Stimulated activated CD8-positive, alpha-beta memory T cell treated with anti-CD3 and anti-CD28 coated beads, Interleukin-7, amount 100 ng/mL, for 4 hours (primary cell): ENCODE measurements at regions not wholly inside any gene's neighbourhood (a gene's known extent, or its start where the extent isn't known, plus 50 kb on each side); places are given as distances from the start of the nearest gene placed in this dataset.

Experiments
- DNase-seq, 2 donors: peaks; one replicate each; pipeline ENCODE4 v3.0.0-alpha.2; 2020; ENCODE audit warnings: low read depth in 2 of 2

DNA sequence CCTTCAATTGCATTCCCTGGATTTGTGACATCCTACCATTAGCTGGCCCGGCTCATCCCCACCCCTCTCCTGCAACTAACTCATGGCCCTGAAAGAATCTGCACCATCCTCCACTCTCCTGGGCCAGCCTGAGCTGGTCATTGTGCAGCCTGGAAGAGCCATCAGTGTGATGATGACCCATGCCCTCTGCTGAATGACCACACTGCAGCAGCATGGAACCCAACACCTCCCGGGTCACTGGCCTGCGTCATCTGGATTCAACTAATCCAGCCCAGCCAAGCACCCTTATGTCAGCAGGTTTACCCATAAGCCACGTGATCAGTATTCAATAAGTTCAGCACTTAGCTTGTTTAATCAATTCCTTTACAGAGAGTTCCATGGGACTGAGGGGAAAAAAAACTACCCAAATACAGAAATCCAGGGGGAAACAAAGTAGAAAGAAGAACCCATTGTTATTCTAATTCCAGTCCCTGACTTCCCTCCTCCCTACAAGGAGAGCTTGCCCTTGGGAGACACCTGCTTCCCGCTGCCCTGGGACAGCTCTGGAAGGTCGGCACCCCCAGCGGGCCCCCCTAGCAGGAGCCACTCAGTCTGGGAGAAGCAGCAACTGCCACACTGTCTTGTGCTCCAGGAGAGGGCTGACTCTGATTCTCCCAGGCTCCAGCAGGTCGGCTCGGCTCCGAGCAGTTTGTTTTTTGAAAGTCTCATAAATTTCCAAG is 309.1 kb upstream of the TLE3 start:
- no peak for DNase-seq

DNA sequence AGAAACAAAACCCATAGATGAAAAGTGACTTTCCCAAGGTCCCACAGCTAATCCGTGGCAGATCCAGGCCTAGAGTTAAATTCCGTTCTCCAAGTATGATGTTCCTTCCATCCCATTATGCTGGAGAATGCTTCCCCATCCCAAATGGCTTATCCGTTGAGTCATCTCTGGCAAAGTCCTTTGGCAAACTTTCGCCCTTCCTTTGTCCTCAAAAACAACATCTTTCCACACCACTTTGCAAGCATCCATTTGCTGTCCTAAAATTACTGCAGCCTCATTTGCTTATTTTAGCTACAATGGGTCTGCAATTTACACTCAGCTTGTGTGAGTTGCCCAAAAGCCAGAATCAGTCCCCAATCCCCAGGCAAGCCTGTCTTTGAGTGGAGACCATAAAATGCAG is 304.0 kb upstream of the TLE3 start:
- DNase-seq, result no peak

DNA sequence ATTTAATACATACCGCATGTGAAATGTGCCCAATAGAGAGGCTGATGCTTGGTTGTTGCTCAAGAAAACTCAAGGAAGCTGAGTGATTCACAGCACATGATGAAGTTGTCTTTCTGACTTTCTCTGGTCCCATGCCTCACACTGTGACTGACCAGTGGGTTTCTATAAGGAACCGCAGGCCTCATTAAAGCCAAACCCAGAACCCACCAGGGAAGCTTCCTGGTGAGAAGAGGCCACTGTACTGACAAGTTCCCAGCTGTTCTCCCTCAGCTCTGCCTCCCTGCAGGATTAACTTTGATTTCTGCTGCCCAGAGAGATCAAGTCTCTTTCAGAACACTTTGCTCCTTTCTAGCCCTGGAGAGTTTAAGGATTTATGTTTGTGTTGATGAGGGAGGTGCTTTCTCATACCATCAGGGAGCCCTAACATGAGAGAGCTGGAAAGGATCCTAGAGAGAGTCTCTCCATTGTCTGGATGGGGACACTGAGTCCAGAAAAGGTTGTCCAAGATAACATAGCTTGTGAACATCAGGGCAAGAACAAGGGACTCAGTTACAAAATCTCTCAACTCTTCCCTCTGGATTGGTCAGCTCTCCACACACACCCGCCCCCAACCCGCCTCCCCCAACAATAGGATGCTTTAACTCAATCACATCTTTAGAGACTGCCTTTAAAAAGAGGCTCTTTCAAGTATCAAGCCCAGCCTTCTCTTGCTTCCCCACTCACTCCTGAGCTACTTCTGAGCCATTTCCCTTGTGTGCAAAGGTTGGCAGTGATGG is 303.2 kb upstream of the TLE3 start:
- no peak for DNase-seq

DNA sequence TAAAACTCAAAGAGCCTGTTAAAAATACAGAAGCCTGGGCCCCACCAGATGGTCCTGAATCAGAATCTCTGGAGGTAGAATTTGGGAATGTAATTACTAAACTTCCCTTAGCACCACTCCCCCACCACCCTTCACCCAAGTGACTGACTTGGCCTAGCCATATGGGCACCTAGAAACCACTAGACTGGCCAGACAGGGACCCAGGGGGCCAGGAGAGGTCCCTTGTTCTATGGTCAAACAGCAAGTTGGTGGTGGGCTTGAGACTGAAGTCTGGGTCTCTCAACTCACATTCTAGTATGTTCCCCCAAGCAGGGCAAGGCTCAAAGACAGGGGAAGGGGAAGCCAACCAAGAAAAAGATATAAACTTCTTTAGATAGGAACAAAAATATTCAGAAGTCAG is 301.5 kb upstream of the TLE3 start:
- DNase-seq, result no peak

DNA sequence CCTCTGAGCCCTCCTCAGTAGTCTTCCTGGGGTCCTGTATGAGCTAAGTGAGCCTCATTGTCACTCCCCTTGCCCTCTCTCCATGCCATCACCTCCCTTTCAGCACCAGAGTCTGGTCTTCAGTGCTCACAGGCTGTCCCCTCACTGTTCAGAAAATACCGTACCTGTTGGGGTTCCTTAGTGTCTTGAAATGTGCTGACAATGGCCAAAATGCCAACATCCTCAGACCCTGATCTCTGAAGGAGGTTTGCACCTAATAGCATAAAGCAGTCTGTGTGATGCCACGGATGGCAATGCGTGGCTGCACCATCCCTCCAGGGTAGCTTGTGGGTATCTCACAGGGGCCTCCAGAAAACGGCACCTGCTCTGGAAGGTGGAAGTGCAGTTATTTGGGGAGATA is 301.0 kb upstream of the TLE3 start:
- no peak for DNase-seq

DNA sequence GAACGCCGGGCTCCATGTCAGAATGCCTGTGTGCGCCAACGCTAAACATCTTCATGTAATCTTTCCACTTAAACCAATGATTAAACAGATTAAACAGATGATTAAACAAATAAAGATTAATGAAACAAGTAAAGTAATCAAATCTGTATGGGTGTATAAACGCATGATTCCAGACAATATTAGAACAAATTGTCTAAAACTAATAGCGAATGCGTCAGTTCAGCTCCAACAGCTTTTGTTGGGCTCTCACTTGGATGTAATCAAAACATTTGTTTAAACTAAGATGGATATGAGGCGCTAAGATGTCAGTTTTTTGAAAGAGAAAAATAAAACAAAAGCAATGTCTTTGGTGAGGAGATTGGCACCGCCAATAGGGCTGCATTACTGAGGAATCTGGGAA is 299.1 kb upstream of the TLE3 start:
- DNase-seq, result no peak

DNA sequence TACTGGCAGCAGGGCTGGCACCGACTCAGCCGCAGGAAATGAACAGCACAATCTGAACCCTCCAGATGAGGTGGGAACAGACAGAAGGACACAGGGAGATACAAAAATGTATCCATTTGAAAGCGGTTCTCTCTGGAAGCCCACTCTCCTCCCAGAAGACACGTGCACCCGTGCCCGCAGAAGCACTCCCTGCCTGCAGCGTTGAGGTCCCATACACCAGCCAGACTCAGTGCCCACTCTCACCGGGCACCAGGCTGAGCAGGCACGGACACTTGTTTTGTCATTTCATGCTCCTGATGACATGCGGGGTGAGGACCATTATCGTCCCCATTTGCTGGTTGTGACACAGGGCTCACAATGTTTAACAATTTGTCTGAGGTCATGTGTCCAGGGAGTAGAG is 297.4 kb upstream of the TLE3 start:
- no peak for DNase-seq

DNA sequence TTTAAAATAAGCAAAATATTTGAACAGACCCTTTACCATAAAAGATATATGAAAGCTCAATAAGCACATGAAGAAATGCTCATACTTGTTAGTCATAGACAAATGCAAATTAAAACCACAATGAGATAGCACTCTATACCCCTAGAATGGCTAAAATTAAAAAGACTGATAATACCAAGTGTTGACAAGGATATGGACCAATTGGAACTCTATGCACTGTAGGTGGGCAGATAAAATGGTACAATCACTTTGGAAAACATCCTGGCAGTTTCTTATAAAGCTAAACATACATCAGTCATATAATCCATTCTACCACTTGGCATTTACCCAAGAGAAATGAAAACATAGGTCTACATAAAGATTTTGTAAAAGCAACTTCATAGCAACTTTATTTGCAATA is 293.0 kb upstream of the TLE3 start:
- no peak for DNase-seq

DNA sequence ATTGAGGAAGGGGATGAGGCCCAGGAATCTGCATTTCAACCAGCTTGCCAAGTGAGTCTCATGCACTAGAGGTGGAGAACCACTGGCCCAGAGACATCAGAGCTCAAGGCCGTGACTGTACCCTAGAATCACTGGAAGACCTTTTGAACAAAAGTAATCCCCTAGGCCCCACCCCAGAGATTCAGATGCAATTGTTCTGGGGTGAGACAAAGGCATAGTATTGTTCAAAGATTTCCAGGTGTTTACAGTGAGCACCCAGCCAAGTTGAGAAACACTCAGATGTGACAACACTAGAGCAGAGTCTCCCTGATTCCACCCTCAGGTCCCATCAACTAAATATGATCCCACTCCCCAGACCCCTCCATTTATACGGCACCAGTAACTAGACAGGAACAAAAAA is 290.3 kb upstream of the TLE3 start:
- no peak for DNase-seq

DNA sequence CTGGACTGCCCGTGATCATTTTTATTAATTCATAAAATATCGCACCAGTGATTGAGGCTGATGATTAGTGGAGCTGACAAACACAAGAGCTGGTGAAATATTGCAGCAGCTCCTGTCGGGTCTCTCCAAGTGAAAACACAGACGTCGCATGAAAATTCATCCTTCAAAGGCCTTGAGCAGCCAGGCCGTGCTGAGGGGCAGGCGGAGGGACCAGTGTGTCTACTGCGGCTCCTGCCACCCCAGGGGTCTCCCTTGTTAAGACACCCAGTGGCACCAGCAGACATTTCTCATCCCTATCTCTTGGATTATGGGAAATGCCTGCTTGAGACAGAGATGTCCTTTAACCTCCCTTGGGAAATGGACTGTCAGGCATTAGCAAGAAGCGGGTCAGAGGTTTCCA is 289.4 kb upstream of the TLE3 start:
- no peak for DNase-seq

DNA sequence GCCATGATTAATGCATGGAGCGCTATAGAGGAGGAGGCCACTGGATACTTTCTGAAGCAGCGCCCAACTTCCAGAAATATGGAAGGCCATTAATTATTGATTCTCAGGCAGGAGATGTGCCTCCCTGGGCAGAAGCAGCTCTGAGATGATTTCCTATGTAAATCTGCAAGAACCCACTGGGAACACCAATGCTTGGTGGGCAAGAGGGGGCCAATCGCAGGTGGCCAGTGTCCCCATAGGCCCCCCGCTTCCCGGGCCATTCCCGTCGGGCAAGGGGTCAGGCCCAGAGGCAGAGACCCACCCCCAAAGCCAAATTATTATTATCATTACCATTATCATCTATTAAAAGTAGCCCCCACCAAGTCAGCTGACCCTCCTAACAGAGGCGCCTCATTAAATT is 288.0 kb upstream of the TLE3 start:
- DNase-seq, result no peak

DNA sequence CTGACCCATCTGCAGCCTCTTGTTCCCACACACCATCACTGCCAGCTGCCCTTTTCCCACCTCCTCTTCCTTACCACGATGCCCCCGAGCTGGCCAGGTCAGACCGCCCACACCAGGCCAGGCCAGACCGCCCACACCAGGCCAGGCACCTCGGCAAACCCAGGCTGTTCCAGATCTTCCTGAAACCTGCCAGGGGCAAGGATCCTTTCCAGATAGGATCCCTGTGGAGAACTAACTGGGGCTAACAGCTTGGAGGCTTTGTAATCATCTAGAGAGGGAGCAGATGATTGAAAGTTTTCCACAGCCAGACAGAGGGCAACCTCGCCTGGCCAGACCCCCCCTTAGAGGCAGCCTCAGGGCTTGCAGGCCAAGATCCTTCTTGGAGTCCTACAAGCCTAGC is 287.3 kb upstream of the TLE3 start:
- DNase-seq, result no peak

DNA sequence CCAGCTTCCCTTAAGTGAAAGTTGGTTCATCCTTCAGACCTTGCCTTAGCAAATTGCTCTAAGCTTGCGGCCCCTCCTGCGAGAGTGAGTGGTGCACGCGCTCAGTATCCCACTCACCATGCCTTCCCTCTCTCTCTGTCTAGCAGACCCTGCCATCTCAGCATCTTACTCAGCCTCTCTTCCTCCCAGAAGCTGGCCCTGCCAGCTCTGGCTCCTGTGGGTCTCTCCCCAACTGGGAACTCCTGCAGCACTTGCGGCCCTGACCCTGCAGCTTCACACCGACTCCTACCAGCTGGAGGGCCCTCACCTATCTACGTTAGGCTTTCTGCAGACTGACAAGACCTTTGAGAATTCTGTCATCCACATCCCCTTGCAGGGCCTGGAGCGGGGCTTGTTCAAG is 286.1 kb upstream of the TLE3 start:
- no peak for DNase-seq

DNA sequence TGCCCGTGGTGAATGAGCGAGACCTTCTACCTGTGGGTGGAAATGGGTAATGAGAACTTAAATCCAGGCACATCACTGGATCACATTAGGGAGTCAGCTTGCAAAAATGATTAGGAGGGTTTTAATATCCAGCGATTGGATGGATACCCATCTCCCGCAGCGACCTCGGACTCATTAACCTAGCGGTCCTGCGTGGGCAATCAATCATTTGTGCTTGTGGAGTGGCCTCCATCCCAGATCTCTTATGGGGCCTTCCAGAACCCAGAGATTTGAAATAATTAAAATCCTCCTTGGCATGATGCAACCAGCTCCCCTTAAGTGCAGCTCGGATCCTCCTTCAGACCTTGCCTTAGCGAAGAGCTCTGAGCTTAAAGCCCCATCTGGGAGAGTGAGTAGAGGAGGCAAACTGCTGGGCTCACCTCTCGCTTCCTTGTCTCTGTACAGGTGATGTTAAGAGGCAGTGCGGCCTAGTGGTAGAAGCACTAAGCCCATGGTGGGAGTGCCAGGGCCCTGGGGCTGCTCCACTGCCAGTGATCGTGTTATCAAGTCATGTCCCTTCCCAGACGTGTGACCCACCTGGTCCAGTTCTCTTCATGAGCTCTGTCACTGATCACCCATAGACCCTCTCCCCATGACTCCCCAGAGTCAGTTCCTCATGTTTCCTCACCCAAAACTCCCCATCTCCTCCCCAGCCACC is 285.2 kb upstream of the TLE3 start:
- DNase-seq, result no peak

DNA sequence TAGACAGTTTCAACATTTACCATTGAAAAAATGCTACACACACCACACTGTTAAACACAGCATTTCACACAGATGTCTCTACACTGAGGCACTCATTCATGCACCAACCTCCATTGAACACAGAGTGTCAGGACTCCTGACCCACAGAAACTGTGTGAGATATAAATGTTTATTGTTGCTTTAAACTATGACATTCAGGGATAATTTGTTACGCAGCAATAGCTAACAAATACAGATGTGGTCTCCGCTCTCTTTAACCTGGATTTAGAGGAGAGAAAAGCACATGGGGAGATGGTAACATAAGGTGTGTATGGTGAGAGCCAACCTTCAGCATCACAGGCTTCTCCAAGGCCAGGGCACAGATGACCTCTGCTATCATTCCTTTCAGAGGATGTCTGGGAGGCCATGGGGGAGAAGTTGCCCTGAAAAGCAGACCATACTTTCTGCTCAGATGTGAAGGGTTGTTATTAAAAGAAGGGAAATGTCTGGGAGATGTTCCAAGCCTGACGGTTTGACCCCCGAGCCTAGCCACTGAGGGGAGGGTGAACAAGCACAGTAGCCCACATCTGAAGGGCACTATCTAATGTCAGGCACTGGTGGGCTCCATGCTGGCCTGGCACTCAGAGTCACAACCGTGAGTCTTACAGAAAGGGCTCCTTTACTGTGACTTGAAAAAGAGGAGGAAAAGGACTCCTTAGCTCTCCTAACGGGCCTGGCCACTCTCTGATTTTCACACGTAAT is 284.5 kb upstream of the TLE3 start:
- no peak for DNase-seq

DNA sequence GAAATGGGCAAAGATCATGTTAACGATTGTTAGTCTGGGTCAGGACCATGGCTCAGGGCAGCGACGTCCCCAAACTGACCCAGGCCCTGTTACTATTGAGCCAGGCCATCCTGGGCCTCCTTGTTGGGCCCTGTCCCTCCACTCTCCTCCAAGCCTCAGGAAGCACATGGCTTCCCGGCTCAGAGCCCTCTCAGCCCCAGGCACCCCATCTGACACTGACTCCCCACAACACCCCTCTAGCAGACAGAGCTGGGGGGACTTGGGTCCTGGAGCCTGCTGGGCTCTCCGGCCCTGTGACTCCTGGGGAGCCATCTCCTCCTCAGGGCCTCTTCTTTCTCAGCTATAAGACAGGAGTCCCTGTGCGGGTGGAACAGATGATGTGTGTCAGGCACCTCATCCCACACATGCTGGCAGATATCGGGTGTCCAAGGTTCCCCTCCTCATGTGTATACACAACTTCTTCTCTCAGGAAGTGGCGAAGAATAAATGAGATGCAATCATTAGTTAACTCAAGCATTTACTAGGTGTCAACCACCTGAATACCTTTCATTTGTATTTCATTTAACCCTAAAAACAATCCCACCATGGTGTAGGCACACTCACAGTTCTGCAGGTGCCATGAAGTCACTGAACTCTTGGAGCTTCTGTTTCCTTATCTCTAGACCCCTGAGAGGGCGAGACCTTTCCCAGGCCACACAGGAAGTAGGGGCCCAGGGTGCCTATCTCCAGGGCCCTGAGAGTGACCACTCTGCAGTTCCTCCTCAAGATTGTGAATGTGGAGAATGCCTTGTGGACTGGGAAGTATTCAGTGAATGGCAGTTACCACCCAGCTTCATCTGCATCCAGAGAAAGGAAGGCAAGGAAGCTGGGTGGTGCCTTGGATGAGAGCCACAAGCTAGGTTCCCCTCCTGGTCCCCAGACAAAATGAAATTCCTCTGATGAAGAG is 282.5 kb upstream of the TLE3 start:
- no peak for DNase-seq

DNA sequence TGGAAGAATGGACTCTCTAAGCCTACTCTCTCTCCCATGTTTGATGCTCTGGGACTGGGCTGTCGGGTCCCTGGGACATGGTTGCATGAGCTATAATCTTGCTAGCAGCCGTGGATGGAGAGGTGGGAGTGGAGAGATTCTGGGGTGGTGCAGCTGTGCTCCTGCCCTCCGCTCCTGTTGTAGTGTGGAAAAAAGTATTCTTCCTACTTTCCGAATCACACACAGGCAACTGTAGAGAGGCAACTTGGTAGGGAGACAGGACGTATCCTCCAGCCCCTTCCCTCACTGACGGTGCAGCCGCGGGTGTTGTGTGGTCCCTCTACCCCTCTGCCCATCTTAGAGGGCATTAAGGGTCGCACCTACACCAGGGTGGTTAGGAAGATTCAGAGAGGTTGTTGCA is 281.4 kb upstream of the TLE3 start:
- DNase-seq, result no peak

DNA sequence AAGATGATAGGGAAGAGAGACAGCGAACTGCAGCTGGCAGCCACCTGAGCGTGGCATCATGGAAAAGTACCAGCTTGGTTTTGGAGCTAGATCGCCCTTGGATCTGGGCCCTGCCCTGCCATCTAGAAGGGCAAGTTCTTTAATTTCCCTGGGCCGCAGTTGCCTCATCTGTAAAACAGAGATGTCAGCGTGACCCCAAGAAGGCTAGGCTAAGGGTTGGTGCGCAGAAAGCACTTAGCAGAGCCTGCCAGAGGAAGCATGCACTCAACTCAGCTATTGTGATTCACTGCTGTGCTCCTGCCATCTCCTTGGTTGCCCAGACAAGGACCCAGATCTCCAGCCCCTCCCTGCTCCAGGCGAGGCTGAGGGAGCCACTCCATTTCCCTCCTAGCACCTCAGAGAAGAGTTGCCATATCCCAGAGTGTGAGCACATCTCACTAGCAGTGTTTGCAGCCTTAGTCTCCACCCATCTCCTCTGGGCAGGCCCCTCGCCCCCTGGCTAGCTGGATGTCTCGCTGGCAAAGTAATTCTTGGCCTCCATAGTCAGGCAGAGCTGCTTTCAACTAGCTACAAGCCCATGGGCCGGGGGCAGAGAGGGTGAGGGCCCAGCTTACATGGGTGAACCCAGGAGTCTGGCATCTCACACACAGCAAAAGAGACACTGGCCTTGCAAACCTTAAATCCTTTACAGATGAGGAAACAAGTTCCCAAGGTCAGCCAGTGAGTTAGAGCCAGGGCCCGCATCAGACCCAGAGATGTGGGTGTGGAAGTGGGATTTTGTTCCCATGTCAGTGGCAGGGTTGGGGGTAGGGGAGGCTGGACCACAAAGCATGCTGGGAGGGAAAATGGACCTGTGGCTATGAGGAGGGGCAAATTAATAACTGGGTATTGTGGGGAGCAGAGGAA is 280.7 kb upstream of the TLE3 start:
- DNase-seq, result no peak

DNA sequence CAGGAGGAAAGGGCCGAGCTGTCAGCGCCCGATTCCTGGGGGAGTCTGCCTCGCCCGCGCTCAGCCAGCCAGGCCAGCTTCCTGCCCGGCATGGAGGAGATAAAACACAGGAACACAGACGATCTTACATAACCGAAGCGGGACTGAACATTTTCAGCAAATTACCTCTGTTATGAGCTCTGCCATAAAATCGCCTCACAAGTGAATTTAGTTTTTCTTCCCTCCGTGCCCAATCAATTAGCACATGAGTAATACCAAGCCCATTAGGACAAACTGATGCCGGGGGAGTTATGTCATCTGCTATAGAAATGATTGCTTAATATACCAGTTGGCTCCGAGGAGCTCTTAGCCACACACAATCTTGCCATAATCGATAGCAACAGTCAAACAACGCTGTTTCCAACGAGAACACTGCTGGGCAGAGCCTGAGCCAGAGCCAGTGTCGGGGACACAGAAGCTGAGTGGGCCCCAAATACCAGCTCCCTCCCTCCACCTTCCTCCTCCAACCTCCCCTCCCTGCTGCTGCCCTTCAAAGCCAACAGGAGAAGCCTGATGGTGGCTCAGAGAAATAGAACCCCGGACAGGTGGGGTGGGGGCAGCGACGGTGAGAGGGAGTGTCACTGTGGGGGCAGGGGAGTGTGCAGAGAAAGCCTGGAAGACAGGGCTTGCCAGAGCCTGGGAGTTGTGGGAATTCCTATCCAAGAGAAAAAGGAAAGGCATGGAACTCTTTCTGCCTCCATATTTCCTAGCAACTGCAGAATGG is 279.4 kb upstream of the TLE3 start:
- DNase-seq, result no peak
